ENCODE measurements at regions not wholly inside any gene's neighbourhood (a gene's known extent, or its start where the extent isn't known, plus 50 kb on each side); places are given as distances from the start of the nearest gene placed in this dataset.
A peak's percentile ranks its signal among the peaks of the same experiment; 100 is the strongest.

DNA sequence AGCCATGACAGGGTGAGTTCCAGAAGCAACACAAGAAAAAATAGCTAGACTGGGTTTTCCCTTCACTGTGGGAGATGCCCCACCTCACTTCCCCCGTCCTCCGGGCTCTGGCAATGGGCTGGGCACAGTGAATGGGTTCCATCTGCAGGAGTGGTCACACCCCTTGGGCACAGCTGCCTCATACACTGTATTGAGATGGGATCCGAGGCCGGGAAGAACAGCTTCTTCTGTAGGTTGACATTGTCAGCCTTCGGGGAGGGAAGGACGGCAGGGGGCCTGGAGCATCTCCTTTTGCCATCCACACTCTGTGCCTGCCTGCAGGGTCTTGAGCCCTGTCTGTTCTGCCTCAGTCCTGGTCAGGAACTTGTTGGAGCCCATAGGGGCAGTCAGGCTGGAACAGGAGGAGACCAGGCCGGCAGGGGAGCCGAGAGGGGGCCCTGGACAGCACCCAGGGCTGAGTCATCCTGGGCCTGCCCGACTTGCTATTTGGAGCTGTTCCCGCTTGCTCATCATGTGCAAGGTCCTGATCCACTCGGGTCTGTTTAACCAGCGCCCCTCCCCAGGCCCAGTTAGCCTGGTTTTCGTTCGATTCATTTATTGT is 286.7 kb downstream of the SEC14L1 start:
- Histone ChIP-seq H3K36me3 (ENCODE audit: control insufficient read depth, insufficient read depth, low read length) (peaks cover 16% of the 10 kb centered on the region), H3K27me3 (ENCODE audit: control insufficient read depth, insufficient read depth, low read length) (no peaks in the 10 kb centered on the region), H3K4me3 (ENCODE audit: low read depth, low read length) (no peak overlapping the region)
- DNase-seq (ENCODE audit: low read depth) (peak; percentile 67), FAIRE-seq (no peak)
- TF ChIP-seq, protein P1, sequence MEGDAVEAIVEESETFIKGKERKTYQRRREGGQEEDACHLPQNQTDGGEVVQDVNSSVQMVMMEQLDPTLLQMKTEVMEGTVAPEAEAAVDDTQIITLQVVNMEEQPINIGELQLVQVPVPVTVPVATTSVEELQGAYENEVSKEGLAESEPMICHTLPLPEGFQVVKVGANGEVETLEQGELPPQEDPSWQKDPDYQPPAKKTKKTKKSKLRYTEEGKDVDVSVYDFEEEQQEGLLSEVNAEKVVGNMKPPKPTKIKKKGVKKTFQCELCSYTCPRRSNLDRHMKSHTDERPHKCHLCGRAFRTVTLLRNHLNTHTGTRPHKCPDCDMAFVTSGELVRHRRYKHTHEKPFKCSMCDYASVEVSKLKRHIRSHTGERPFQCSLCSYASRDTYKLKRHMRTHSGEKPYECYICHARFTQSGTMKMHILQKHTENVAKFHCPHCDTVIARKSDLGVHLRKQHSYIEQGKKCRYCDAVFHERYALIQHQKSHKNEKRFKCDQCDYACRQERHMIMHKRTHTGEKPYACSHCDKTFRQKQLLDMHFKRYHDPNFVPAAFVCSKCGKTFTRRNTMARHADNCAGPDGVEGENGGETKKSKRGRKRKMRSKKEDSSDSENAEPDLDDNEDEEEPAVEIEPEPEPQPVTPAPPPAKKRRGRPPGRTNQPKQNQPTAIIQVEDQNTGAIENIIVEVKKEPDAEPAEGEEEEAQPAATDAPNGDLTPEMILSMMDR (IDR thresholded peaks at IDR 0.05; ENCODE audit: insufficient read depth, low read length, severe bottlenecking) = no peak

DNA sequence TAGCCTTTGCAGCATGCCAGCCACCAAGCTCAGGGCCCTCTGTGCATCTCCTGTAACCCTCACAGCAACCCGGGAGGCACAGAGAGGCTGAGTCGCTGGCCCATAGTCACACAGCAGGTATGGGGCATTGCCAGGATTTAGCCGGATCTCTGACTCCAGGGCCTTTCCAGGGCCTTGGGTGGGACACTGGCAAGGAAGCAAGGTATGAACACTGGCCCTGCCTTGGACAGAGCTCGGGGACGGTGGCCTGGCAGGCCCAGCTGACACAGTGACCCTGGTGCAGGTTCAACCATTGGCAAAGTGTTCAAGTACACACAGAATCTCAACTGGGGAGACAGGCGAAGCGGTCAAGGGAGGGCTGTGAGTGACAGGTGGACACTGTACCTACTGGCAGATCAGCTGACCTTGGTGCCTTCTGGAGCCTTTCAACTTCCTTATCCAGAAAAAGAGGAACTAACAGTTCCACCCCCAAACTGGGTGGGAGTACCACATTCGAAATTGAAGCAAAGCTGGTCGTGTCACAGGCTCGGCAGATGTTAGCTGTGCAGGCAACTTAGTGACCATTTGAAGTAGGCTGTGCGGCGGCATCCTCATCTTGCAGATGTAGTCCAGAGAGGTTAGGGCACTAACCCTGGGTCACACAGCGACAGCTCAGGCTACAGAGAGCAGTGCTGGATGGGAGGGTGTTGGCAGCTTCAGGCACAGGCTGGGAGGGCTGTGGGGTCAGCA is 287.4 kb downstream of the SEC14L1 start:
- no peak for DNase-seq (ENCODE audit: low read depth)
- H3K27me3 ChIP-seq (ENCODE audit: control insufficient read depth, insufficient read depth, low read length) = no peaks in the 10 kb centered on the region
- FAIRE-seq = peak; percentile 28
- no peak overlapping the region for H3K4me3 ChIP-seq (ENCODE audit: low read depth, low read length)
- H3K36me3 ChIP-seq (ENCODE audit: control insufficient read depth, insufficient read depth, low read length) = peaks cover 16% of the 10 kb centered on the region
- TF ChIP-seq, protein P1 (IDR thresholded peaks at IDR 0.05; ENCODE audit: insufficient read depth, low read length, severe bottlenecking) = no peak

DNA sequence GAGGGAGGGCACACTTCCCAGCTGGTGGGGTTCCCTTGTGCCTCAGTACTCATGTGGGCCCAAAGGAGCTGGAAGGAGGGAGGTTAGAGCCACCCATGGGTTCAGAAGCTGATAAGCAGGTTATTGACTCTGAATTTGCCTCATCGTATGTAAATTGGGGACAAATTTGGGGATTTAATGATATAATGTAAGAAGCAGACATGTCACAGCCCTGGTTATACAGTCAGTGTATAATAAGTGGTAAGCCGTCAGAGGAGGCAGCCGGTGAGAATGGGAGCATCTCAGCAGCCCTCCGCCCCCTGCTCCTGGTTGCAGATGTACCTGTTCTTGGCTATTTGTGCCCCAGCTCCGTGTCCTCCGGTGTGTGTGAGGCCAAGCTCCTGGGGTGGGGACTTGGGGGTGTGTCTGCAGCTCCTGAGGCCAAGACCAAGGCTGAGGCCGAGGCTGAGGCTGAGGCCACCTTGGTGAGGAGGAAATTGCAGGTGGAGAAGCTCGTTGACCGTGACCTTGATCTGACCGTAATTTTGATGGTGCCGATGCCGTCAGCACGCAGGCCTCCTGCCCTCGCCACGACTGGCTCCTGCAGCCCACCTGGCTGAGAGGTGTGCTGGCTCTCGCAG is 288.1 kb downstream of the SEC14L1 start:
- FAIRE-seq (no peak), DNase-seq (ENCODE audit: low read depth) (no peak)
- H3K4me3 ChIP-seq (ENCODE audit: low read depth, low read length) = no peak overlapping the region
- TF ChIP-seq, protein P1 (IDR thresholded peaks at IDR 0.05; ENCODE audit: insufficient read depth, low read length, severe bottlenecking) = no peak
- H3K36me3 ChIP-seq (ENCODE audit: control insufficient read depth, insufficient read depth, low read length) = peaks cover 18% of the 10 kb centered on the region
- H3K27me3 ChIP-seq (ENCODE audit: control insufficient read depth, insufficient read depth, low read length) = no peaks in the 10 kb centered on the region

DNA sequence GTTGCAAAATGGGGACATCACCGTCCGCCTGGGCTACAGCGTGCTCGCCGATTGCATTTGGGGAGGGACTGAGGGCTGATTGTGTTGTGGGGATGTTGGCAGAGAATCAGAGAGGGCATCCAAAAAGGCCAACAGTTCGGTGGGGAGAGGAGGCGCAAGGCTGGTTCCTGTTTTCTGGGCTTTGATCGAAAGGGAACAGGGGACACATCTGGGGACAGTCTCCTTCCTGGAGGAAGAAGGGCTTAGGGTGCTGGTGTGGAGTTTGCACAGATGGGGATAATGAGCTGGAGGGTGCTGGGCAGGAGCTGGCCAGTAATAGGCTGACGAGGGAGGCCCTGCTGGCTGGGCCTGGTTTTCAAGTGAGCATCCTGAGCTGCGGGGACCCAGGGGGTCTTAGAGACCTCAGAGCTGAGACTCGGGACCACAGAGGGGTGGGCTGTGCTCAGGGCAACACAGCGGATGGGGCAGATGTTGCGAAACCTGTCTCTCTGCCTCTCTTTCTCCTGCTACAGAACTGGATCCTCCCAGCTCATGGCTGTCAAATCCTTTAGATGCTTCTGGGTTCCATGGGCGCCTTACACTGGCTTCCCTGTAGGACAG is 288.7 kb downstream of the SEC14L1 start:
- TF ChIP-seq, protein P1 (IDR thresholded peaks at IDR 0.05; ENCODE audit: insufficient read depth, low read length, severe bottlenecking) = no peak
- Histone ChIP-seq H3K27me3 (ENCODE audit: control insufficient read depth, insufficient read depth, low read length) (no peaks in the 10 kb centered on the region), H3K4me3 (ENCODE audit: low read depth, low read length) (no peak overlapping the region), H3K36me3 (ENCODE audit: control insufficient read depth, insufficient read depth, low read length) (peaks cover 20% of the 10 kb centered on the region)
- FAIRE-seq = no peak
- no peak for DNase-seq (ENCODE audit: low read depth)

DNA sequence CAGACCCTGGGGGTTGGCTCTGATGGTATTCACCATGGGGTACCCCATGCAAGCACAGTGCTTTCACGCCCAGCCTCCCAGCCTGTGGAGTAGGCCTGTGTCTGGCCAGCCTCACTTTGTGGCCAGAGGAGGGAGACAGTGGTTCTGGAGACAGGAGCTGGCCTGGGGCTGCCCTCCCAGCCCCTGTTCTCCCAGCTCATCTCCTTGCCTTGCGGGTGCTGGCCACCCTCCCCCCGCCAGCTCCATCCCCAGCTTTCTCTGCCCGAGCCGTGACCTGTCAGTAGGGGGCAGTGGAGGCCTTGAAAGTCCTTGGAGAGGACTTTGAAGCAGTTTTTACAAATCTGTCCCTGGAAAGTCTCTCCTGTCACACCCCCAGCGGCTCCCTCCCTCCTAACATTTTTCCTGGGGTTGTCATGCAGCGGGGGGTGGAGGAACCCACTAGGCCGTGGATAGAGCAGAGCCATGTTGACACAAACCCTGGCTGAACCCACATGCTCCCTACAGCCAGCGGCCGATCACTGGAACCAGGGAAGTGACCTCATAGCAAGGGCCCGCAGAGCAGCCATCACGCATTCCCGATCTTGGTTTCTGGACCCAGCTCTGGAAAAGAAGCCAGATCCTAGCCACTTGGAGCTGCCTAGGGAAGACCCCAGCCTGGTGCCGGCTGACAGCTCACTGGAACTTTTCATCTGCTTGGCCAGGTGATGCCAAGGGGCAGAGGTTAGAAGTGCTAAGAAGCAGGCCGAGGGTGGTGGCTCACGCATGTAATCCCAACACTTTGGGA is 289.4 kb downstream of the SEC14L1 start:
- FAIRE-seq = no peak
- H3K27me3 ChIP-seq (ENCODE audit: control insufficient read depth, insufficient read depth, low read length) = no peaks in the 10 kb centered on the region
- peaks cover 25% of the 10 kb centered on the region for H3K36me3 ChIP-seq (ENCODE audit: control insufficient read depth, insufficient read depth, low read length)
- no peak overlapping the region for H3K4me3 ChIP-seq (ENCODE audit: low read depth, low read length)
- peak; percentile 73 for DNase-seq (ENCODE audit: low read depth)
- TF ChIP-seq, protein P1 (IDR thresholded peaks at IDR 0.05; ENCODE audit: insufficient read depth, low read length, severe bottlenecking) = peak; percentile 74

All from bronchial epithelial cell (primary cell).